ENCODE measurements at regions not wholly inside any gene's neighbourhood (a gene's known extent, or its start where the extent isn't known, plus 50 kb on each side); places are given as distances from the start of the nearest gene placed in this dataset.

- no peak for DNase-seq (ENCODE audit: low read depth)
- TF ChIP-seq CTCF (IDR thresholded peaks at IDR 0.05; ENCODE audit: control insufficient read depth, insufficient read depth, low read depth, low read length, missing control alignments), result no peak
- no peak overlapping the region for H3K4me3 ChIP-seq (ENCODE audit: control insufficient read depth, low read depth, low read length)
These were observed 594.8 kb upstream of the ZEB2 start for GRCh38 chr2:145114726-145115125.

DNA sequence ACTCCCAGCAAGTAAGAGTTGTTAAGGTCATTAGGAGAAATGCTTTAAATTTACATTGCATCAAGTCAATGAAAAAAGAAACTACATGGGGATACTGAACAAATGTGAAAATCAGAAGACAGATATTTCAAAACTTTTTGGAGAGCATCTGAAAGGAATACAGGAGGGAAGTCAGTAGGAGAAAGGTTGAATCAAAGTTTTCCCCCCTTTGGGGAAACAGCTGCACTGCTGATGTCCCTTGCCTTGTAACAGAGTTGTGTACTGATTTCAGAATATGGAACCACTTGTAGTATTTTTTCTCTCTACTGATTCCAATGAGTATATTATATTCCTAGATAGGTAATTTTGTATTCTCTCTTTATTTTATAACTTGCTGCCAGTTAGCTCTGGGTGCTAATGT is 592.5 kb upstream of the ZEB2 start:
- DNase-seq (ENCODE audit: low read depth), result no peak
- TF ChIP-seq CTCF (IDR thresholded peaks at IDR 0.05; ENCODE audit: control insufficient read depth, insufficient read depth, low read depth, low read length, missing control alignments), result no peak
- no peak overlapping the region for H3K4me3 ChIP-seq (ENCODE audit: control insufficient read depth, low read depth, low read length)

DNA sequence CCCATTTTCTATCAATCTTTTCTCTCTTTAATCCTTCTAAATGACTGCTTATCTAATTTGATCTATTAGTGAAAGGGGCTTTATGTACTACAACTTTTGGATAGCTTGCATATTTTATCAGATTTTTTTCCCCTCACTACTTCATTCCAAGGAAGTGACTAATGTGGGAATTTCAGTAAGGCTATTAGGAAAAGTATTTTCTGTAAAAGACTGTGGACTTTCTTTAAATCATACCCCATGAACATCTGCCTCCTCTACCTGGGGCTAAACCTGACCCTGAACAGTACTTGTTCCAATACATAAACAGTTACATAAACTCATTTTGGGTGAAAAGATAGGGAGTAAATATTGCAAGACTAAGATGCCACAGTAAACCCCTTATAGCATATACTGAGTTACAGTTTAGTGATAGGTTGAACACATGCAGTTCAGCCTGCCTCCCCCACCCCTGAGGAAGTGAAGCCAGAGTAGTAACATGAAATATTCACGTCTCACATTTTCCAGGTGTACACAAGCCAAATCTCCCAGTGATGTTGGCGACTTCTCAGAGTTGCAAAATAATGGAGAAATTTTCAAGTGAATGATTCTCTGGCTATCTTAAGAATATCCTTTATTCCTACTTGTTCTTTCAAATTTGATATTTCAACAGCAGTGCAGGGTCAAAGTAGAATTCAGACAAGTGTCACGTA is 590.9 kb upstream of the ZEB2 start:
- DNase-seq (ENCODE audit: low read depth), result no peak
- TF ChIP-seq CTCF (IDR thresholded peaks at IDR 0.05; ENCODE audit: control insufficient read depth, insufficient read depth, low read depth, low read length, missing control alignments), result no peak
- H3K4me3 ChIP-seq (ENCODE audit: control insufficient read depth, low read depth, low read length), result no peak overlapping the region

DNA sequence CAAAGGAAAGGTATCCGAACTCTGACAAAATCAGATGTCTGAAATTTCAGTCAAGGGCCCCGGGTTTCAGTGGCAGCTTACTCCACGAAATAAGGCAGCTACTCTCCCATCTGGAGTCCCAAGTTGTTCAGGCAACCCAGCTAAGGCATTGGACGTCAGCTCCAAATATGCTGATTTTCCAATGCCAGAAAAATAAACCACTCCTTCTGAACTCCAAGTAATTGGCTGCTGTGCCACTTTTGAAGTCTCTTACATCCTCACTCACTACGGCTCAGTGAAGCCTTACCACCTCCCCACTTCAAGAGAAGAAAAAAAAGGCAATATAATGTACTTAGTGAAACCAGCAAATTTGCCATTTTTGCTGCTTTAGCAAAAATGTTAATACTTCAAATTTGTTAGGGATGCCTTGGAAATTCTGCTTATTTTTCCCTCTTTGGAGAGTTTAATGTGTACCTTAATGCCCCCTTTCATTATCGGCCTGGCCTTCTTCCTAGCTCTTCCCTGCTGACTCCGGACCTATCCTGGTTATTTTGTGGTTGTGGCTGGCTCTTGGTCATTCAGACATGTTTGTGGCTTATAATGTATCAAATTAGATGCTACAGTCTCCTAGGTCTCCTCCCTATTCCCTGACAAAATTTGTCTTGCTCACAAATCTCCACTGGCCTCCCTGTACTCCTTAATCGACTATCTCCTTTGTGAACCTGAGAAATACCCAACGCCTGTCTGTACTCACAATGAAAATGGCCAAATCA is 589.2 kb upstream of the ZEB2 start:
- no peak for TF ChIP-seq CTCF (IDR thresholded peaks at IDR 0.05; ENCODE audit: control insufficient read depth, insufficient read depth, low read depth, low read length, missing control alignments)
- no peak overlapping the region for H3K4me3 ChIP-seq (ENCODE audit: control insufficient read depth, low read depth, low read length)

GRCh38 chr2:145108361-145108778 is 588.5 kb upstream of the ZEB2 start:
- no peak overlapping the region for H3K4me3 ChIP-seq (ENCODE audit: control insufficient read depth, low read depth, low read length)
- DNase-seq (ENCODE audit: low read depth), result no peak

More for the DNA sequence above, 589.2 kb upstream of the ZEB2 start:
- DNase-seq (ENCODE audit: low read depth), result no peak

GRCh38 chr2:145106293-145106692 is 586.4 kb upstream of the ZEB2 start:
- DNase-seq (ENCODE audit: low read depth), result no peak
- H3K4me3 ChIP-seq (ENCODE audit: control insufficient read depth, low read depth, low read length), result no peak overlapping the region
- no peak for TF ChIP-seq CTCF (IDR thresholded peaks at IDR 0.05; ENCODE audit: control insufficient read depth, insufficient read depth, low read depth, low read length, missing control alignments)

More at GRCh38 chr2:145108361-145108778, 588.5 kb upstream of the ZEB2 start:
- no peak for TF ChIP-seq CTCF (IDR thresholded peaks at IDR 0.05; ENCODE audit: control insufficient read depth, insufficient read depth, low read depth, low read length, missing control alignments)
